ENCODE measurements at regions not wholly inside any gene's neighbourhood (a gene's known extent, or its start where the extent isn't known, plus 50 kb on each side); places are given as distances from the start of the nearest gene placed in this dataset.
"Not testable (repeated sequence)": the region's sequence is repeated elsewhere in the genome, so short reads cannot be mapped to it uniquely, and the experiment has no call there.

- no peak for DNase-seq (ENCODE audit: low spot score)
These were observed 561.9 kb upstream of the KCND2 start for GRCh38 chr7:119711104-119711503.

- DNase-seq (ENCODE audit: low spot score) = no peak
These were observed 560.0 kb upstream of the KCND2 start for GRCh38 chr7:119712886-119713462.

- DNase-seq (ENCODE audit: low spot score) = no peak
These were observed 559.4 kb upstream of the KCND2 start for GRCh38 chr7:119713606-119714005.

- peak; percentile 44 for DNase-seq (ENCODE audit: low spot score)
These were observed 552.4 kb upstream of the KCND2 start for GRCh38 chr7:119720541-119720940.

GRCh38 chr7:119724041-119724792 lies 548.8 kb upstream of the KCND2 start:
- DNase-seq (ENCODE audit: low spot score) = no peak

GRCh38 chr7:119733127-119733879 lies 539.7 kb upstream of the KCND2 start:
- peak; percentile 3 for DNase-seq (ENCODE audit: low spot score)

DNA sequence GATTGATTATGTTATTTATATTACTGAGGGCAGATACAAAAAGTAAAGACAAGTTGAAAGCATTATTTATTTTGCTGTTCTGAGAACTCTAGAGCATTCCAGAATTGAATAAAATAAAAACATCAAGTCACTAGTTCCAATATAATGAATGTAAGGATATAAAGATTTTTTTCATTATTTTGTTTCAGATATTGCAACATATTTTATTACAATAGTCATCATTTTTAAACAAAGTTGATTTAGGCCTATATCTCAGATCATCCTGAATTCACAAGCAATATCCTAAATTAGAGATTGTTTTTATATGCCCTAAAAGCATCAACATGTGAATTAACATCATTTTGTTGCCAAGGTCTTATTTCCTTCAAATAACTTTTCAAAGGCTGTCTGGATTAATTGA lies 535.6 kb upstream of the KCND2 start:
- DNase-seq (ENCODE audit: low spot score) = no peak

- DNase-seq (ENCODE audit: low spot score) = not testable (repeated sequence)
These were observed 527.7 kb upstream of the KCND2 start for GRCh38 chr7:119745280-119745679.

DNA sequence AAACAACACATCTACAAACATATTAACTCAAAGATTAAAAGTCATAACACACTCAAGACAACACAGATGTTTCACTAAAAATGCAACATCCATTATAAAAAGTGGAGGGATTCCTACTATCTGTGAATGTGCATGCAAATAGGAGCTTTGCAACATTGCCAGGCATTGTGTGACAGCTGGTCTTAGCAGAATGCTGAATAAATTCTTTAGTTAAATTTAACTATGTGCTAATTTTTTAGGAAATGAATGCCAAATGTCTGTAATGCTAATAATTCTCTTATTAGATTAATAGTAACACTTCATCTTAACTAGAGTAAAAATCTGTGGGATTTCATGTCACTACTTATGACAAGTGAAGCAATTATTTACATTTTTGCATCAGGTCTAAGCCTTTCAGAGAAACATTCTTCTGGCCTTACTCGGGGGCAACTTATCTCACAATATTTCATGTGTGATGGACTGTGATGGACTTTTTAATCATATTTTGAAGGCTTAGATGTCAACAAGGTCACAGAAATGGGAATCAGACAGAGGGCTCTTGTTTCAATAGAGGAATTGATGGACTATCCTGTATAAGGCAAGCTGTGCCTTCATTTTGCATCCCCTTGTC lies 524.6 kb upstream of the KCND2 start:
- no peak for DNase-seq (ENCODE audit: low spot score)

DNA sequence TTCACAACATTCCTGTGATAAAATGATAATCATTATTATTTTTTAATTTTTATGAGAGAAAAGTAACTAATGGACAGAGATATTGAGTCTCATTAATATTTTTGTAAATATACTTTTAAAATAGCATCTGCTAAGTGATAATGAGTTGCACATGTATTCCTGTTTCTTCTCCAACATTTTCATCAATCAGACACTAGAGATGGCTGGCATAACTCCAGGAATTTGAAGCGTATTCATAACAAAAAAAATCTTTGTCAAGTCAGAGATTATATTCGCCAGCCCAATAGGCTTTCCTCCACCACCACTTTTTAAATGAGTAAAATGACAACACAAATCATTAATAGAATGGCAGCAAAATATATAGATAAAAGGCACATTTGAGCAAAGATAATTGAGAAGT lies 524.0 kb upstream of the KCND2 start:
- no peak for DNase-seq (ENCODE audit: low spot score)

DNA sequence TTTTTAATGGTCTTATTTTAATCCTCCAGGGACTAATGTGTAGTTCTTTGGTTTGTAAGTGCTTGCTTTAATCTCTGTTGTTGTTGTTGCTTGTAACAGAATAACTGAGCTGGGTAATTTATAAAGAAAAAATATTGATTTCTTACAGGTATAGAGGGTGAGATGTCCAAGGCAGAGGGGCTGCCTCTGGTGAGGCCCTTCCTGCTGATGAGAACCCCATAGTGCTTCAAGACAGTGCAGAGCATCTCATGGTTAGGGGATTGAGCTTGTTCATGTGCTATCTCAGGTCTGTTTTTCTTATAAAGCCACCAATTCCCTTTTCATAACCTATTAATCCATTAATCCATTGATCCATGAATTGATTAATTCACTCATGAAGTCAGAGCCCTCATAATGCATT lies 516.3 kb upstream of the KCND2 start:
- DNase-seq (ENCODE audit: low spot score) = no peak

DNA sequence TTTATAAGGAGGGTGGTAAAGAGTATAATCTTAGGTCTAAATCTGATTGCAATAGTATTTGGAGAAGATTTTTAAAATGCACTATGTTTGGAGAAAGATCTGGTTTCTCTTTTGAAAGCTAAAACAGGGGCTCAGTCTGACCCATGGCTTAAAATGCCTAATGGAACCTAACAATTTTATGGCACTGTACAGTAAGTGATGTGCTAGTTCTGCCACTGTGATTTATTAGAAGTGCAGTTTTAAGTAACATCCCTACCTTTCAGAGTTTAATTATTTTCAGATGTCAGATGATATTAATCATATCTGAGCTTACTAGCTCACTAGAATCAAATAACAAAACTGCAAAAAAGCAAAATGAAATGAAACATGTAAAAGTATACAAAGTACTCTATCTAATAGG lies 514.7 kb upstream of the KCND2 start:
- DNase-seq (ENCODE audit: low spot score) = no peak

DNA sequence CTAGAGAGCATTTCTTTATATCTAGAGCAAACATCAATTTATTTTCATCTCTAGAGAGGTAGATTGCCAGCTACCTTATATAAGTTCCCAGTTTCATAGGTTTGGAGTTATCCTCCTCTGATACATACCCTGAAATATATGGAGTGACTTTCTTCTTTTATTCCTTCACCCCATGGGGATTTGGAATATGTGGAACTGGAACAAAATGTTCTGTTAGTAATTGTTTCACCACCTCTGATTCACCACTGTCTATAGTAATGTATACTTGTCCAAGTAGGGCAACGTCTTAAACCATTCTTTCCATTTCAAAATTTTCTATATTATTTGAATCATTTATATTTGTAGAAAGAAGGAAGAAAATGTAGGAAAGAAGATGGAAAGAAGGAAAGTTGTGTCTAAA lies 511.2 kb upstream of the KCND2 start:
- no peak for DNase-seq (ENCODE audit: low spot score)

- no peak for DNase-seq (ENCODE audit: low spot score)
These were observed 490.7 kb upstream of the KCND2 start for GRCh38 chr7:119782286-119782685.

DNA sequence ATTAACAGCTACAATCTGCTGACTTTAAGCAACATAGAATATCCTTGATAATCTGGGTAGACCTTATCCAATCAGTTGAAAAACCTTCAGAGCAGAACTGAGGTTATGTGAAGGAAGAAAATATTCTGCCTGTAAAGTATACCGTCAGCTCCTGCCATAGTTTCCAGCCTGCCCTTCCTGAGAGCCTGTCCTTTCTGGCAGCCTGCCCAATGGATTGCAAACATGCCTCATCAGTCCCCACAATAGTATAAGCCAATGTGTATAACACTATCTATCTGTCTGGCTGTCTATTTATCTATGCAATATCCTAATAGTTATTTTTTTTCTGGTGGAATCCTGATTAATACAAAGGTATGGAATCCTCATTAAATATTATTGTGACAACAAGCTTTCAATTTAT lies 489.2 kb upstream of the KCND2 start:
- no peak for DNase-seq (ENCODE audit: low spot score)

GRCh38 chr7:119802147-119802546 lies 470.8 kb upstream of the KCND2 start:
- no peak for DNase-seq (ENCODE audit: low spot score)

GRCh38 chr7:119825091-119825655 lies 447.8 kb upstream of the KCND2 start:
- DNase-seq (ENCODE audit: low spot score) = no peak

GRCh38 chr7:119826547-119826946 lies 446.4 kb upstream of the KCND2 start:
- no peak for DNase-seq (ENCODE audit: low spot score)

- DNase-seq (ENCODE audit: low spot score) = no peak
These were observed 434.5 kb upstream of the KCND2 start for GRCh38 chr7:119838444-119838843.

GRCh38 chr7:119842337-119842736 lies 430.6 kb upstream of the KCND2 start:
- no peak for DNase-seq (ENCODE audit: low spot score)

GRCh38 chr7:119842786-119843185 lies 430.2 kb upstream of the KCND2 start:
- DNase-seq (ENCODE audit: low spot score) = no peak

DNA sequence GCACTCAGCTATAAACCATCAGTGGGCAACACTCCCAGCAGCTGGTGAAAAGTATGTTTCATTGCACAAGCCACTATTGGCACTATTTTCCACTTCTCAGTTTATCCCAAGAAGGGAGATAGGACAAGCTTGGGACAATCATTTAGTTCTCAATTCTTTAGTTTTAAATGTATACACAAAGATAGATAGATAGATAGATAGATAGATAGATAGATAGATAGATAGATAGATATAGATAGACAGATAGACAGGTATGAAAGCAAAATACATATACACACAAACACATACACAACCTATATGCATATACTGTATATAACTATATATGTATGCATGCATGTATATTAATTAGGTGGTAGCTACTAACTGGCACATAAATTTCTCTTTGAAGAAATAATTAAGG lies 411.6 kb upstream of the KCND2 start:
- DNase-seq (ENCODE audit: low spot score) = no peak

DNA sequence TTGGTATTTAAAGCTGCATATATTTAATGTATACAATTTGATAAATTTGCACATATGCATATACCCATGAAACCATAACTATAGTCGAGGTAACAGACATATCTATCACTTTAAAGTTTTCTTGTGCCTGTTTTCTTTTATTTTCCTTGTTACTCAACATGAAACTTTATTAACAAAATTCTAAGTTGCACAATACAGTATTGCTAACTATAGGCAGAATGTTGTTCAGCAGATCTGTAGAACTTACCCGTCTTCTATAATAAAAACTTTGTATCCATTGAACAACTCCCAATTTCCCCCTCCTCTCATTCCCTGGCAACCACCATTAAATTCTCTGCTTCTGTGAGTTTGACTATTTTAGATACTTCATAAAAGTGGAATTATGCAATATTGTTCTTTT lies 404.6 kb upstream of the KCND2 start:
- no peak for DNase-seq (ENCODE audit: low spot score)

All from COLO829 (cell line).